Tibial artery (tissue), 4 donors: ENCODE measurements at regions not wholly inside any gene's neighbourhood (a gene's known extent, or its start where the extent isn't known, plus 50 kb on each side); places are given as distances from the start of the nearest gene placed in this dataset.

Experiments used
- DNase-seq, 2 donors: peaks; one replicate each; pipeline ENCODE4 v3.0.0-alpha.2; 2019
- H3K27ac ChIP-seq, 2 donors: fragments of 200-600 bp; sonication (generic) in 1 of 2; 1 replicate in 1 of 2; 2 replicates in 1 of 2; pipeline ENCODE4 v1.5.1; 2018 to 2019; ENCODE audit warnings: mild to moderate bottlenecking in 1 of 2
- H3K27me3 ChIP-seq, 2 donors: fragments of 200-600 bp; sonication (generic) in 1 of 2; one replicate each; pipeline versions ENCODE4 v1.5.1 to v1.6.0; 2016 to 2019
- H3K36me3 ChIP-seq, 3 donors: fragments of 200-600 bp; sonication (generic) in 2 of 3; one replicate each; pipeline ENCODE4 v1.5.1; 2016 to 2019; ENCODE audit warnings: mild to moderate bottlenecking in 2 of 3
- H3K4me1 ChIP-seq, 4 donors: fragments of 200-600 bp; sonication (generic) in 2 of 4; 1 replicate in 3 of 4; 2 replicates in 1 of 4; pipeline ENCODE4 v1.5.1; 2016 to 2019
- H3K4me3 ChIP-seq, 2 donors: fragments of 200-600 bp; sonication (generic) in 1 of 2; 1 replicate in 1 of 2; 2 replicates in 1 of 2; pipeline ENCODE4 v1.5.1; 2018 to 2019; ENCODE audit warnings: mild to moderate bottlenecking in 2 of 2
- H3K9me3 ChIP-seq, 3 donors: fragments of 200-600 bp; sonication (generic) in 1 of 3; one replicate each; pipeline ENCODE4 v1.5.1; 2016 to 2019
- intact Hi-C: fragments of 100-400 bp; cut with DNase I; formaldehyde crosslinking; loops from one replicate; pipeline ENCODE4 v1.15.0; 2023; ENCODE audit warnings: low total_unique reads
- TF ChIP-seq, protein P1 (sequence below), 2 experiments: fragments of 200-600 bp in 1 of 2; fragments of 450-650 bp in 1 of 2; IDR thresholded peaks; one replicate each; pipeline ENCODE4 v1.5.1; 2017 to 2019; ENCODE audit warnings: antibody characterized with exemption in 2 of 2, mild to moderate bottlenecking in 1 of 2, moderate library complexity in 1 of 2

DNA sequence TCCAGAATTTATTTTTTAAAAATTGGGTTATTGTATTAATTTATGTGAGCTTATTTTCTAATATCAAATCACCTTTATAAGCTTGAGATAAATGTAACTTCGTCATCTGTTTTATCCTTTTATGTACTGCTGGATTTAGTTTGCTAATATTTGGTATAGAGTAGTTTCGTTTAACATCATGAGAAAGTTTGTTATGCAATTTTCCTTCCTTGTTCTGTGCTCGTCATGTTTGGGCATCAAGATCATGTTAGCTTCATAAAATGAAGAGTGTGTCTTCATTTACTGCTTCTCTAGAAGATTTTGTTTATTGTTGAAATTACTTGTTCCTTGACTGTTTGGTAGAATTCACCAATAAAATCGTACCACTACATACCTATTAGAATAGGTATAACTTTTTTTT is 262.1 kb upstream of the SATB1 start:
- no peaks in the 10 kb centered on the region for H3K36me3 ChIP-seq
- intact Hi-C loops: no loop called here

DNA sequence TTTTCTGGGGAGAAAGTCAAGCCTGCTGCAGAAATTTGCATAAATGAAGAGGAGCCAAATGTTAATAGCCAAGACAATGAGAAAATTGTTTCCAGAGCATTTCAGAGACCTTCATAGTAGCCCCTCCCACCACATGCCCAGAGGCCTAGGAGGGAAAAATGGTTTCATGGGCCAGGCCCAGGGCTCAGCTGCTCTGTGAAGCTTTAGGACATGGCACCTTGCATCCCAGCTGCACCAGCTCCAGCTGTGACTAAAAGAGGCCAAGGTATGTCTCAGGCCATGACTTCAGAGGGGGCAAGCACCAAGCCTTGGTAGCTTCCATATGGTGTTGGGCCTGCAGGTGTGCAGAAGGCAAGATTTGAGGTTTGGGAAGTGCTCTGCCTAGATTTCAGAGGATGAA is 258.8 kb upstream of the SATB1 start:
- no peak for DNase-seq
- no peaks in the 10 kb centered on the region for H3K36me3 ChIP-seq
- H3K4me3 ChIP-seq: no peak overlapping the region
- intact Hi-C loops: no loop called here
- no peaks in the 10 kb centered on the region for H3K9me3 ChIP-seq
- H3K27ac ChIP-seq: no peak overlapping the region
- TF ChIP-seq, protein P1, sequence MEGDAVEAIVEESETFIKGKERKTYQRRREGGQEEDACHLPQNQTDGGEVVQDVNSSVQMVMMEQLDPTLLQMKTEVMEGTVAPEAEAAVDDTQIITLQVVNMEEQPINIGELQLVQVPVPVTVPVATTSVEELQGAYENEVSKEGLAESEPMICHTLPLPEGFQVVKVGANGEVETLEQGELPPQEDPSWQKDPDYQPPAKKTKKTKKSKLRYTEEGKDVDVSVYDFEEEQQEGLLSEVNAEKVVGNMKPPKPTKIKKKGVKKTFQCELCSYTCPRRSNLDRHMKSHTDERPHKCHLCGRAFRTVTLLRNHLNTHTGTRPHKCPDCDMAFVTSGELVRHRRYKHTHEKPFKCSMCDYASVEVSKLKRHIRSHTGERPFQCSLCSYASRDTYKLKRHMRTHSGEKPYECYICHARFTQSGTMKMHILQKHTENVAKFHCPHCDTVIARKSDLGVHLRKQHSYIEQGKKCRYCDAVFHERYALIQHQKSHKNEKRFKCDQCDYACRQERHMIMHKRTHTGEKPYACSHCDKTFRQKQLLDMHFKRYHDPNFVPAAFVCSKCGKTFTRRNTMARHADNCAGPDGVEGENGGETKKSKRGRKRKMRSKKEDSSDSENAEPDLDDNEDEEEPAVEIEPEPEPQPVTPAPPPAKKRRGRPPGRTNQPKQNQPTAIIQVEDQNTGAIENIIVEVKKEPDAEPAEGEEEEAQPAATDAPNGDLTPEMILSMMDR (IDR thresholded peaks at IDR 0.05): no peak
- no peaks in the 10 kb centered on the region for H3K4me1 ChIP-seq
- no peaks in the 10 kb centered on the region for H3K27me3 ChIP-seq

More for the DNA sequence above, 262.1 kb upstream of the SATB1 start:
- Histone ChIP-seq H3K4me3 (no peak overlapping the region), H3K4me1 (no peaks in the 10 kb centered on the region), H3K27me3 (no peaks in the 10 kb centered on the region), H3K27ac (no peak overlapping the region), H3K9me3 (no peaks in the 10 kb centered on the region)
- no peak for DNase-seq
- TF ChIP-seq, protein P1 (IDR thresholded peaks at IDR 0.05): no peak

DNA sequence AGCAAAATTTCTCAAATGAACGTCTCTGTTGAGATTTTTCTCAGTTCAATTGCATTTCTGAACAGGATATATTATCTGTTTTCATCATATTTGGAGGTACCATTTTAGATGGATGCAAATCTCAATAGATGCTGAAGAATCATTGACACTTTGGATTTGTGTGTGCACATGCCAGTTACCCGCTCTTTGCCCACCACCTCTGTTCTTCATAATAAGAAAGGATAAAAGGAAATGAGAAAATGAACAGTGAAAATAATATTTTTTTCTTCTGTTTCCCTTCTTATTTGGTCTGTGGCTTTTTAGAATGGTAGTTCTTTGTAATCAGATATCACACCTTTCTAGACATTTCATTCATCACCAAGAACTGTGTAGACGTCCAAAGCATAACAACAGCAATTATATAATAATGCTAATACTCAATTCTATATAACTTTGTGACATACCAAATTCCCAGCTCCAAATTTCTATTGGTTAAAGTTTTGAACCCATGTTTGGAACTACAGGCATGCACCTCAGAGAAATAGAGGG is 256.7 kb upstream of the SATB1 start:
- Histone ChIP-seq H3K36me3 (no peaks in the 10 kb centered on the region), H3K27ac (no peak overlapping the region), H3K4me3 (no peak overlapping the region), H3K9me3 (no peaks in the 10 kb centered on the region), H3K4me1 (no peaks in the 10 kb centered on the region), H3K27me3 (no peaks in the 10 kb centered on the region)
- TF ChIP-seq, protein P1 (IDR thresholded peaks at IDR 0.05): no peak
- intact Hi-C loops: no loop called here
- no peak for DNase-seq

DNA sequence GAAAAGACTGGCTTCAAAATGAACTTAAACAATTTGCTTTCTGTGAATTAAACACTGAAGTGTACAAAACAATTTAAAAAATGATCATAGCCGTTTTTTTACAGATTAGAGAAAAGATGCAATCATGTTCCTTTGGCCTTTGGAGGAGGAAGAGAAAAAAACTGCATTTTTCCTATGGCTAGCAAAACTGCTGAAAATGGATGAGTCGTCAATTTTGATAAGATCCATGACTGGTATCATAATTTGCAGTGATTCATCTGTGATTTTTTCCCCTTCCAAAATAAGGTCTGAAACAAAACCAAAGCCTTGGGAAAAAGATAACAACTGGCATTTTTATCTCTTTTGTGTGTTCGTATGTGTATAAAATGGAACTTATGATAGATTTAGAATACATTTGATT is 255.6 kb upstream of the SATB1 start:
- Histone ChIP-seq H3K4me1 (no peaks in the 10 kb centered on the region), H3K36me3 (no peaks in the 10 kb centered on the region), H3K27ac (no peak overlapping the region), H3K9me3 (no peaks in the 10 kb centered on the region), H3K4me3 (no peak overlapping the region), H3K27me3 (no peaks in the 10 kb centered on the region)
- TF ChIP-seq, protein P1 (IDR thresholded peaks at IDR 0.05): no peak
- intact Hi-C loops: no loop called here
- no peak for DNase-seq

DNA sequence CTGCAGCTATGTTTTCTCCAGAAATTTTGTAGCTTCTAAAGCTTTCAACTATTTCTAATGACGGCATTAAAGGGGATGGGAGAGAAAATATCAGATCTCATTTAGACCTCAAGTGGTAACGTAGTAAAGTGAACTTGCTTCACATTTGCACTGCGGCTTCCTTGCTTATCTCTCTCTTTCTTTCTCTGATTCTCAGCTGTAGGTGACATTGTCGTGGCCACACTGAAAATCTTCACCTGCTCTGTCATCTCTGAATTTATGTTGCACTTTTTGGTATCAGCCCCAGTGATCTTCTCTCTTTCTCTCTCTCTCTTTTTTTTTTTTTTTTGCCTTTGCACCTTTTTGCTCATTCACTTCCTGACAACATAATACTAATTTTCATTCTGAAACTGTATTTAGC is 254.1 kb upstream of the SATB1 start:
- DNase-seq: no peak
- Histone ChIP-seq H3K36me3 (no peaks in the 10 kb centered on the region), H3K27ac (no peak overlapping the region), H3K9me3 (no peaks in the 10 kb centered on the region), H3K4me1 (no peaks in the 10 kb centered on the region), H3K27me3 (no peaks in the 10 kb centered on the region), H3K4me3 (no peak overlapping the region)
- TF ChIP-seq, protein P1 (IDR thresholded peaks at IDR 0.05): no peak
- intact Hi-C loops: no loop called here

DNA sequence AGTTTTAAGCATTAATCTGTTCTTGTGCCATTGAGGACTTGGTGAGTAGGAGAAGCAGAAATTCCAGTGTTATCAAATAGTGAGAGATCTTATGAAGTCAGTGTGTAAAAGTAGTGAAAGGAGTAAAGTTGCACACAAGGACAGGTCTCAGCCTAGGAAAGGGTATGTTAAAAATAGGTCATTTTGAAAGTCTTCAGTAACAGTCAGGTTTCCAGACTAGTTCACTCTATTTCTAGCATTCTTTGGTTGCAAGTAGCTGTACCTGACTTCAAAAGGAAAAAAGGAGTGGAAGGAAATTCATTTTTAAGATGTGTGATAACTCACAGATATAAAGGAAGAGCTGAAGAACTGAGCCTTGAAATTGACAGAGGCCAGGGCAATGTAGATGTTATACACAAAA is 250.1 kb upstream of the SATB1 start:
- intact Hi-C loops: no loop called here
- TF ChIP-seq, protein P1 (IDR thresholded peaks at IDR 0.05): no peak
- Histone ChIP-seq H3K4me3 (no peak overlapping the region), H3K9me3 (no peaks in the 10 kb centered on the region), H3K27me3 (no peaks in the 10 kb centered on the region), H3K4me1 (no peaks in the 10 kb centered on the region), H3K36me3 (no peaks in the 10 kb centered on the region), H3K27ac (no peak overlapping the region)
- no peak for DNase-seq
